ENCODE measurements at regions not wholly inside any gene's neighbourhood (a gene's known extent, or its start where the extent isn't known, plus 50 kb on each side); places are given as distances from the start of the nearest gene placed in this dataset.
"Not testable (repeated sequence)": the region's sequence is repeated elsewhere in the genome, so short reads cannot be mapped to it uniquely, and the experiment has no call there.

GRCh38 chr3:70620956-70621355 lies 308.5 kb upstream of the MDFIC2 start:
- DNase-seq, result no peak

DNA sequence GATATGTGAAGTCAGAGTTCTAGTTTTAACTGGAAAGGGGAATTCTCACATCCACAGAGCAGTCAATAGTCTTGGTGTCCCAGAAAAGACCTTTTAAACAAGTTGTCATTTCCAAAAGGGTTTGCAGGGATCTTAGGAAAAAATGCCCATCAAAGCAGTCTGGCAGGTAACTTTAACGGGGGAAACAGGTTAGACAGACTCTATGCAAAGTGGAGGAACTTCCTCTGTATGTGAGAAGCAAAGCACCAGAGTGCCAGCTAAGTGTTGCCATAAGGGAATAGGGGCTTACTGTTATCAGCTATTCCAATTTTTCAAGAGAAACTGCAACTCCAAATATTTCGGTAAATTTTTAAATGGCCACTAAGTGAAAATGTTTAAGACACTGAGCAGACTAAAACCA lies 307.9 kb upstream of the MDFIC2 start:
- no peak for DNase-seq

GRCh38 chr3:70618151-70618550 lies 305.7 kb upstream of the MDFIC2 start:
- DNase-seq, result no peak

- DNase-seq, result not testable (repeated sequence)
Observed at GRCh38 chr3:70617349-70617748, 304.9 kb upstream of the MDFIC2 start.

DNA sequence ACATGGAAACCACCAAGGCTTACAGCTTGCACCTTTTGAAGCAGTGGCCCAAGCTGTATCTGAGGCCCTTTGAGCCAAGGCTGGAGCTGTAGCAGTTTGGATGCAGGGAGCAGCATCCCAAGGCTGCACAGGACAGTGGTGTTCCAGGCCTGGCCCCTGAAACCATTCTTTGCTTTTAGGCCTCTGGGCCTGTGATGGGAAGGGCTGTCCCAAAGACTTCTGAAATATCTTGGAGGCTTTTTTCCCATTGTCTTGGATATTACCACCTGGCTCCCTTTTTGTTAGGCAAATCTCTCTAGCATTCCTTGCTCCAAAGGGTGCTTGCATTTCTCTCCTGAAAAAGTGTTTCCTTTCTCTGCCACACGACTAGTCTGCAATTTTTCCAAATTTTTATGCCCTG lies 302.8 kb upstream of the MDFIC2 start:
- DNase-seq, result no peak

- DNase-seq, result no peak
Observed at GRCh38 chr3:70614111-70614510, 301.7 kb upstream of the MDFIC2 start.

DNA sequence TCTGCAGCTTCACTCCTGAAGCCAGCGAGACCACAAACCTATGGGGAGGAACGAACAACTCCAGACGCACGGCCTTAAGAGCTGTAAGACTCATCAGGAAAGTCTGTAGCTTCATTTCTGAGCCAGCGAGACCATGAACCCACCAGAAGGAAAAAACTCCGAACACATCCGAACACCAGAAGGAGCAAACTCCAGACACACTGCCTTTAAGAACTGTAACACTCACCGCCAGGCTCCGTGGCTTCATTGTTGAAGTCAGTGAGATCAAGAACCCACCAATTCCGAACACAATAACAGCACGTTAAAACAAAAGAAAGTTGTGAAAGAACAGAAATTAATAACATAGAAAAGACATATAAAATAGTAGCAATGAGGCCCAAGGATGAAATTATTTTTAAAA lies 300.5 kb upstream of the MDFIC2 start:
- DNase-seq, result no peak

DNA sequence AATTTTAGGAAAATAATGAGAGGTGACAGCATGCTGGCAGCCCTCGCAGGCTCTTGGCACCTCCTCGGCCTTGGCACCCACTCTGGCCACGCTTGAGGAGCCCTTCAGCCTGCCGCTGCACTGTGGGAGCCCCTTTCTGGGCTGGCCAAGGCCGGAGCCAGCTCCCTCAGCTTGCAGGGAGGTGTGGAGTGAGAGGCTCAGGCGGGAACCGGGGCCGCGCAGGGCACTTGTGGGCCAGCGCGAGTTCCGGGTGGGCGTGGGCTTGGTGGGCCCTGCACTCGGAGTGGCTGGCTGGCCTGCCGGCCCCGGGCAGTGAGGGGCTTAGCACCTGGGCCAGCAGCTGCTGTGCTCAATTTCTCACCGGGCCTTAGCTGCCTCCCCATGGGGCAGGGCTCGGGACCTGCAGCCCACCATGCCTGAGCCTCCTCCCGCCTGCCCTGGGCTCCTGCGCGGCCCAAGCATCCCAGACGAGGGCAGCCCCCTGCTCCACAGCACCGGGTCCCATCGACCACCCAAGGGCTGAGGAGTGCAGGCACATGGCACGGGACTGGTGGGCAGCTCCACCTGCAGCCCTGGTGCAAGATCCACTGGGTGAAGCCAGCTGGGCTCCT lies 299.3 kb upstream of the MDFIC2 start:
- not testable (repeated sequence) for DNase-seq

DNA sequence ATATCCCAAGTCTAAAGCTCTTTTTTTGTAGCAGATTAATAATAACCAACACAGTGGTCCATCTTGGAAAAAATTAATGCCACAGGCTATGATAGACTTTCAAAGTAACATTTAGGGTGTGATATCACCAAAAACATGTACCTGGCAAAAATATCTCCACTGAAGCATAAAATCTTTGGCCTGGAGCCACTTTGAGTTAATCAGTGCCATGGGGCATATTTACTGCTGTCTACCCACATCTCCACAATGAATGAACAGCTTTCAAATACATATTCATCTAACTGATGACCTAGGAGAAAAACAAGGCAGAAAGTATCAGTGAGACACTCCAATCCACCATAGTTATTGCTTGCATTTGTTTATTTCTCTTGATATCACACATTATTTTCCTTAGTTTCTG lies 296.0 kb upstream of the MDFIC2 start:
- DNase-seq, result no peak

GRCh38 chr3:70607469-70607868 lies 295.0 kb upstream of the MDFIC2 start:
- DNase-seq, result no peak

- DNase-seq, result no peak
Observed at GRCh38 chr3:70606018-70606417, 293.6 kb upstream of the MDFIC2 start.

DNA sequence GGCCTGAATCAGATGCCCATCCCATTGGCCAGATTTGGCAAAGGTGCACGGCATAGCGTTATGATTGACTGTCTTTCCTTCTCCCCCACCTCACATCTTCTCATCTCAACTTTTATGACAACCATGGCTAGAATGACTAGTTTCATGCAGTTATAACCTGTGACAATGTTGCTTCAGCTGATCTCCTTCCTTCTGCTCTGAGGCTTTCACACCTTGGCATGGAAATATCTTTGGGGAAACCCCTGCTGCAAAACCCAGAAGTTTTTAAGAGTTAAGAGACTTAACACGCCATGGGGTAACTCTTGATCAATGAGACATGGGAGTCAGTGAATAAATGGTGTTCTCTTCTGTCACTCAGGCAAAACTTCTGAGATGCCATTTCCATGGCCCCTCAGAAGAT lies 290.7 kb upstream of the MDFIC2 start:
- no peak for DNase-seq

GRCh38 chr3:70597312-70597711 lies 284.9 kb upstream of the MDFIC2 start:
- no peak for DNase-seq

- no peak for DNase-seq
Observed at GRCh38 chr3:70583682-70584081, 271.2 kb upstream of the MDFIC2 start.

DNA sequence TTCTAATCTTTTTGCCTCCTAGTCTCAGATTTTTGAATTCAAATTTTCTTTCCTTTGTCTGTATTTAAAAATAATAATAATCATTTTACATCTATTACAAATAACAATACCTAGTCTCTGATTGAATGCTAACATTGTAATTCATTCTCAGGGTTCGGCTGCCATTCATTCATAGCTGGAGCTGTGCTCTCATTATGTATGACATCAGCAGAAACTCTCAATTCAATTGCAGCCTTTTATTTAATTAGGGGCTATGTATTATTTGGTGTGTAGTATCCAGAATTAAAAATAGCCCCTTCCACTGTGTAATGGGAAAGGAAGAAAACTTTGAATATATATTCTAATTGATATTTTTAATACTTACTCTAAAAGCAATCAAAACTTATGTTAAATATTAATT lies 270.4 kb upstream of the MDFIC2 start:
- DNase-seq, result no peak

DNA sequence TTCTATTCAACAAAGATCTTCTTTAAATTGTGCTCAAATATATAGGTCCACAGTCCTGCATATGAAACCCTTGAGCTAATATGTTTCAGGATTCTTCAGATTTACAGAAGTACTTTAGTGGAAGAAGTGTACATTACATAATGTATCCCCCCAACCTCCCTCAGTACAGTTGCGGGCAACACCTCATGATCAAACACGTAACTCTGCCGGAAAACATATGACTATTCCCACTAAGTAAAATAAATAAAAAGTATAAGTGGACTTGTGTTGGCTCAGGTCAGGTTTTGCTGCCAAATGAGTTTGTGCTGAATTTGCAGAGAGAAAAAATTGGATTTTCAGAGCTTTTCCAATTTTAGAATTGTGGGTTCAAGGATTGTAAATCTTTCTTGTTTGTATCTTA lies 267.6 kb upstream of the MDFIC2 start:
- DNase-seq, result no peak

DNA sequence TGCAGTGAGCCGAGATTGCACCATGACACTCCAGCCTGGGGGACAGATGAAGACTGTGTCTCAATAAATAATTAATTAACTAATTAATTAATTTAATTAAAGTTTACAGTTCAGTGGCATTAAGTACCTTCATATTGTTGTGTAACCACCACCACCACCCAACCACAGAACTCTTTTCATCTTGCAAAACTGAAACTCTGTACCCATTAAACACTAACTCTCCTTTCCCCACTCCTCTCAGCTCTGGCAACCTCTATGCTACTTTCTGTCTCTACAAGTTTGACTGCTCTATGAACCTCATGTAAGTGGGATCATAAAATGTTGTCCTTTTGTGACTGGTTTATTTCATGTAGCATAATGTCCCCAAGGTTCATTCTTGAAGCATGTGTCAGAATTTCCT lies 259.3 kb upstream of the MDFIC2 start:
- no peak for DNase-seq

DNA sequence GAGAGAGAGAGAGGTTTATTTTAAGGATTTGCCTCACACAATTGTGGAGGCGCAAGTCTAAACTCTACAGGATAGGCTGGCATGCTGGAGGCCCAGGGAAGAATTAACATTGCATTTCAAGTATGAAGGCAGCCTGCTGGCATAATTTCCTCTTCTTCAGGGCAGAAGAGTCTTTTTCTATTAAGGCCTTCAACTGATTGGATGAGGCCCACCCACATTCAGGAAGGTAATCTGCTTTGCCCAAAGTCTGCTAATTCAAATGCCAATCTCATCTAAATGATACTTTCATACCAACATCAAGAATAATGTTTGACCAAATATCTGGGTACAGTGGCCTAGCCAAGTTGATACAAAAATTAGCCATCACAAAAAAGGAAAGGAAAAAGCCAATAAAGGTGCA lies 258.1 kb upstream of the MDFIC2 start:
- no peak for DNase-seq

DNA sequence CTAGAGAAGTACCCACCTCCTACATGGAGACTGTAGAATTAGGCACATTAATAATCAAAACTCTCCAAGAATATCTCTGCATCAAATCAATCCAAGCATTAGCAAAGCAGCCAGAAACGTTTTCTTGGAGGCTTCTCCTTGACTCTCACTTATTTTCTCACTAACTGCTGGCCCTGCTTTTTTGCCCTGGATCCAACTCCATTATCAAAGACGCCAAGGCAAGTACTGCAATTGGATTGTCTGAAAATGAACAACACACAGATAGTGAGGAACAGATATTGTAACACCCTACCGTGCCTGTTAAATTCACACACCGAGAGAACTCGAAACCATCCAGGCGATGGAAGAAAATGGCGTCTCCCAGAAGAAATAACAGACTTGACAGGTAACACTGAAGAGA lies 256.2 kb upstream of the MDFIC2 start:
- no peak for DNase-seq

GRCh38 chr3:70565861-70566260 lies 253.4 kb upstream of the MDFIC2 start:
- DNase-seq, result no peak

DNA sequence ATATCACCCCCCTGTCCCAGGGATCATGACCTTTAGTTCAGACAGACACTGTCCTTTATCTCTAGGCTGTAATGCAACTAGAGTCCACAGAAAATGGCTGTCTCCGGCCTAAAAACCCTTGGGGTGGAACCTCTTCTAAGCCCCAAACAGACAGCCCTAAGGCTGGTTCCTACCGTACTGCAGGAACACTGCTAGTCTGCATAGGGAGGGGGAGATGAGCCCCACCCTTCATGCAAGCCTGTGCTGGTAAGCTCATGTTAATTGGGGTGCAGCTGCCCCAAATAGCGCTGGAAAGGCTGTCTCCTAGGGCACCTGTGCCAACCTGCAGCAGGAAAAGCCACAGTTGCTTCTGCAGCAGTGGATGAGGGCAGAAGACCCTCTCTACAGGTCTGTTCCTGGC lies 252.1 kb upstream of the MDFIC2 start:
- no peak for DNase-seq

DNA sequence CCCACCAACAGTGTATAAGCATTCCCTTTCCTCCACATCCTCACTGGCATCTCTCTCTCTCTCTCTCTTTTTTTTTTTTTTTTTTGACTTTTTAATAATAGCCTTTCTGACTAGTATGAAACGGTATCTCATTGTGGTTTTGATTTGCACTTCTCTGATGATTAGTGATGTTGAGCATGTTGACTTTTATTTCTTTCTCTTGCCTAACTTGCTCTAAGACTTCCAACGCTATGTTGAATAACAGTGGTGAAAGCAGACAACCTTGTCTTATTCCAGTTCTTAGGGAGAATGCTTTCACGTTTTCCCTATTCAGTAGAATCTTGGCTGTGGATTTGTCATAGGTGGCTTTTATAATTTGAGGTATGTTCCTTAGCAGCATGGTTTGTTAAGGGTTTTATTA lies 249.4 kb upstream of the MDFIC2 start:
- no peak for DNase-seq

DNA sequence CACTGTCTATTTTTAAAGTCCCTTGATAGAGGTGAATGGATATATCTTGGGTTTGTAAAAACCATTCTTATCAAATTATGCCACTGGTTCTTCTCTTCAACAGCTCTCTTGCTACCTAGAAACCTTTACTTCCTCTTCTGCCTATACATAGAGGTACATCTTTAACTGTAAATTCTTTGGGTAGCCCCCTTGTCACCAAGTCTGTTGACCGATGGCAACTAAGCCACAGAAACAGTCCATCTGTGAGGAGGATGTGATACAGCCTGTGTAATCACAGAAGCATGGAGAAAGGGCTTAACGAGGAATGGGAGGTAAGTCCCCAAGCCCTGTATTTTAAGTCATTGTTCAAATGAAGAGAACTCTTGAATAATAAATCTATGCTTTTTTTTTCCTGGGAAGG lies 246.5 kb upstream of the MDFIC2 start:
- DNase-seq, result no peak

GRCh38 chr3:70557976-70558375 lies 245.5 kb upstream of the MDFIC2 start:
- no peak for DNase-seq

GRCh38 chr3:70556056-70556455 lies 243.6 kb upstream of the MDFIC2 start:
- no peak for DNase-seq

DNA sequence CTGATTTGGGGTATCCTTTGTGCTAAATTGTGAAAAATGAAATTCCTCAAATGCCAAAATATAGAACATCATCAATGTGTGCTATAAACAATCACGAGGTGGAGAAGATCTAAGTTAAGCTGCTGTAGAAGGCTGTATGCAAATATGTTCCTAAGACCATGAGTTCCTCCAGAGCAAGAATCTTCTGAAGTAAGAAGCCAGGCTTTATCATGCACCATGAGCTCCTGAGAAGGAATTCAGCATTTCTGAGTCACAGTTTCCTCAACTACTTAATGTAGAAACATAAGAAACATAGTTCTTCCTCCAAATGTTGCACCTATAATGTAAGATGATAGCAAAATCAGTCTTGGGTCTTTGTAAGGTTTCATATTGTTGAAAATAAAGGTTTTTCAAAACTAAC lies 241.7 kb upstream of the MDFIC2 start:
- no peak for DNase-seq

Measured in stimulated activated naive CD4-positive, alpha-beta T cell treated with Interleukin-2 at 50 U/mL for 16 hours (primary cell).